GM12872 (cell line): ENCODE measurements at regions not wholly inside any gene's neighbourhood (a gene's known extent, or its start where the extent isn't known, plus 50 kb on each side); places are given as distances from the start of the nearest gene placed in this dataset.

Experiments
- TF ChIP-seq, protein P1 (sequence below): IDR thresholded peaks from 3 replicates; pipeline ENCODE4 v1.5.1; 2011; ENCODE audit warnings: low read depth, mild to moderate bottlenecking, low read length, moderate library complexity; ENCODE audit not compliant: insufficient read depth

DNA sequence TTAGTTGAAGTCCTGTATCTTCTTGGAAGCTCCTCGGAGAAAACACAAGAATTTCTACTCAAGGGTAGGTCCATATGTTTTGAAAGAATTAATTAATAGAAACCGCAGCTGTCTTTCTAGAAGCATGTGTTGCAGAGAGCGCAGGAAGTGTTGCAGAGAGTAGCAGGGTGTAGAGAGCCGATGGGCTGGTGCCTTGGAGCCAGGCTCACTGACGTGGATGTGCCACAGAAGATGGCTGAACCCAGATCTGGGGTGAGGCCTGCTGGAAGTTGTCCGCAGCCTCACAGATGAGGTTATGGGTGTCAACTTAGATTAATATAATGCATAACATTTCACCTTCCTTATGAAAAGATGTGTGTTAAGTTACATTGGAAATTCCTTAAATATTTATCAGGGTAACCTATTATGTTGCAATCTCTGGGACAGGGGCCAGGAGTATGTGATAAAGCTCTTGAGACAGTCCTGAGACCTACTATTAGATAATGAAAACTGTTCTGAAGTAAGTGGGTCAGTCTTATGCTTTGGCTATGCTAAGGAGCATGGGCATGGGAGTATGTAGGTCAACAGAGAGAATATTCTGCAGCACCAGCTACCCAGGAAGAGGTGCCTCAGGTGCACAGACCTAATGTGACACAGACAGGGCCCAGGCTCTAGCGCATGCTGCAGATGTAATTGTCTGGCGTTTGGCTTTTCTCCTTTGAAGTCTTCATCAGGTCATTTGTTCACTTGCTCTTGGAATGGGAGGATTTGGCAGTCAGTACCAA is 973.3 kb downstream of the BCL11B start:
- TF ChIP-seq, protein P1, sequence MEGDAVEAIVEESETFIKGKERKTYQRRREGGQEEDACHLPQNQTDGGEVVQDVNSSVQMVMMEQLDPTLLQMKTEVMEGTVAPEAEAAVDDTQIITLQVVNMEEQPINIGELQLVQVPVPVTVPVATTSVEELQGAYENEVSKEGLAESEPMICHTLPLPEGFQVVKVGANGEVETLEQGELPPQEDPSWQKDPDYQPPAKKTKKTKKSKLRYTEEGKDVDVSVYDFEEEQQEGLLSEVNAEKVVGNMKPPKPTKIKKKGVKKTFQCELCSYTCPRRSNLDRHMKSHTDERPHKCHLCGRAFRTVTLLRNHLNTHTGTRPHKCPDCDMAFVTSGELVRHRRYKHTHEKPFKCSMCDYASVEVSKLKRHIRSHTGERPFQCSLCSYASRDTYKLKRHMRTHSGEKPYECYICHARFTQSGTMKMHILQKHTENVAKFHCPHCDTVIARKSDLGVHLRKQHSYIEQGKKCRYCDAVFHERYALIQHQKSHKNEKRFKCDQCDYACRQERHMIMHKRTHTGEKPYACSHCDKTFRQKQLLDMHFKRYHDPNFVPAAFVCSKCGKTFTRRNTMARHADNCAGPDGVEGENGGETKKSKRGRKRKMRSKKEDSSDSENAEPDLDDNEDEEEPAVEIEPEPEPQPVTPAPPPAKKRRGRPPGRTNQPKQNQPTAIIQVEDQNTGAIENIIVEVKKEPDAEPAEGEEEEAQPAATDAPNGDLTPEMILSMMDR, result no peak

DNA sequence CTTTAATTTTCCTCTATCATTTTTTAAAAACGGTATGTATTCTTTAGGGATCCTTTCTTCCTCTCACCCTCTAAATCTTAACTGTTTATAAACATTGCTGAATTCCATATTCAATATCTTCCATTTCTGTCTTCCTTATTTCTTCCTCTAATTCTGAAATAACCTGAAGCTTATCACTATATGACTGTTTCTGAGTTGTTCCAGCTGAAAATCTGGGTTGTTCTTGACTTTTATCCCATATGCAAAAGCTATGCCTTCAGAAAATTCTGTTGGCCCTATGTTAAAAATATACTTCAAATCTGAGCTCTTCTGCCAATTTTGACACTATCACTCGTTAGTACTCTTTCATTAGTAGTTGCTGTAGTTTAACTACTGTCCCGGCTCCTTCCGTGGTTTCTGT is 970.3 kb downstream of the BCL11B start:
- TF ChIP-seq, protein P1, result no peak

GRCh38 chr14:98304574-98304973 is 967.4 kb downstream of the BCL11B start:
- TF ChIP-seq, protein P1, result no peak

DNA sequence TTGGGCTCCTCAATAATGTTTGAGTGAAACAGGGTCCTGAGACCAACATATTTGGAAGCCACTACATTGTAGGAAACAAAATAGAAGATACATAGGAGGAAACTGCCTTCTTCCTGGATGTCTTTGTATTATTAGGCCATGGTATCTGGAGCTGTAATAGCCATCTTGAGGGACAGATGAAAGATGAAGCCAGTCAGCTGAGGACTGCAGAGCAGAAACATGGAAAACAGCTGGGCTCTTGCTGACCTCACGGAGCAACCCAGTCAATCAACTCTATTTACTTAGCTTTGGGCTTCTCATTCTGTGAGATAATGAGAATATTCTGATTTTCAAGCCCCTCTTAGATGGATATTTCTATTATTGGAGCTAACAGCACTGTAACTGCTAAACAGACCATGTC is 962.4 kb downstream of the BCL11B start:
- TF ChIP-seq, protein P1, result no peak

- TF ChIP-seq, protein P1, result no peak
Observed at GRCh38 chr14:98312006-98312405, 960.0 kb downstream of the BCL11B start.

- TF ChIP-seq, protein P1, result no peak
Observed at GRCh38 chr14:98321841-98322240, 950.2 kb downstream of the BCL11B start.

- TF ChIP-seq, protein P1, result no peak
Observed at GRCh38 chr14:98323836-98324235, 948.2 kb downstream of the BCL11B start.
